GM10266 (cell line): ENCODE measurements at regions not wholly inside any gene's neighbourhood (a gene's known extent, or its start where the extent isn't known, plus 50 kb on each side); places are given as distances from the start of the nearest gene placed in this dataset.

Source experiments
- DNase-seq: peaks from one replicate; pipeline ENCODE4 v3.0.0; 2012; ENCODE audit errors: extremely low spot score
- CTCF ChIP-seq: IDR thresholded peaks from 2 replicates; pipeline ENCODE4 v1.5.1; 2012; ENCODE audit warnings: mild to moderate bottlenecking, low read depth; ENCODE audit not compliant: control insufficient read depth, insufficient read depth; ENCODE audit errors: missing control alignments

- TF ChIP-seq CTCF, result no peak
- no peak for DNase-seq
Observed at GRCh38 chr5:29662876-29663275, 1530.6 kb upstream of the CDH6 start.

- DNase-seq, result no peak
- TF ChIP-seq CTCF, result no peak
Observed at GRCh38 chr5:29654954-29655353, 1538.5 kb upstream of the CDH6 start.

- TF ChIP-seq CTCF, result no peak
- no peak for DNase-seq
Observed at GRCh38 chr5:29649321-29649720, 1544.2 kb upstream of the CDH6 start.

GRCh38 chr5:29642601-29643000, 1550.9 kb upstream of the CDH6 start:
- no peak for TF ChIP-seq CTCF
- DNase-seq, result no peak

- TF ChIP-seq CTCF, result no peak
- no peak for DNase-seq
Observed at GRCh38 chr5:29614206-29614605, 1579.3 kb upstream of the CDH6 start.

GRCh38 chr5:29588236-29588635, 1605.2 kb upstream of the CDH6 start:
- DNase-seq, result no peak
- no peak for TF ChIP-seq CTCF

GRCh38 chr5:29587832-29588231, 1605.7 kb upstream of the CDH6 start:
- TF ChIP-seq CTCF, result no peak
- DNase-seq, result no peak
